ENCODE measurements at regions not wholly inside any gene's neighbourhood (a gene's known extent, or its start where the extent isn't known, plus 50 kb on each side); places are given as distances from the start of the nearest gene placed in this dataset.

DNA sequence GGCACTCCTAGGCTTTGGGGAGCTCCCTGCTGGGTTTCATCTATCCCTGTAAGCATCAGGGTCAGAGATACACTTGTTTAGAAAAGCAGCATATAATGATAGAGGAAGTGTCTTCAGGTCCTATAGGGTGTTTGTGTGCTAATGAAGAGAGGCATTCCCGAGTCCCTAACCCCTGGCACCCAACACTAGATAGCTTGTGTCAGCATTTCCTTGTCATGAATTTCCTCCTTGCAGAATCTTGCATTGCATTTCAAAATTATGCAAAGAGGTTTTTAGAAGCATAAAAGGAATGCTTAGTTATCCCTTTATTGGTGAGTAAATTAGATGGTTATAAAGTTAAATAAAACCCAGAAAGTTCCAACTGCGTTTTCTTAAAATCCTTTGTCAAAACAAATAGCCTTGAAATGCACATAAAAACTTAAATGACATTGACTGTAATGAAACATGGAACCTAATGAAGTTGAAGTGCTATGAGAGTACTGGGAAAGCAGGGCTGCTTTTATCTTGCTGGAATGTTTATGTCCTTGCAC is 63.7 kb upstream of the LHCGR start:
- H2BK5ac ChIP-seq (ENCODE audit: insufficient read length, low read length), result no peak overlapping the region
- H3K27me3 ChIP-seq (ENCODE audit: insufficient read depth, low read length), result peaks cover 2% of the 10 kb centered on the region; the same call in 1 of the 2 replicates
- TF ChIP-seq, protein P1, sequence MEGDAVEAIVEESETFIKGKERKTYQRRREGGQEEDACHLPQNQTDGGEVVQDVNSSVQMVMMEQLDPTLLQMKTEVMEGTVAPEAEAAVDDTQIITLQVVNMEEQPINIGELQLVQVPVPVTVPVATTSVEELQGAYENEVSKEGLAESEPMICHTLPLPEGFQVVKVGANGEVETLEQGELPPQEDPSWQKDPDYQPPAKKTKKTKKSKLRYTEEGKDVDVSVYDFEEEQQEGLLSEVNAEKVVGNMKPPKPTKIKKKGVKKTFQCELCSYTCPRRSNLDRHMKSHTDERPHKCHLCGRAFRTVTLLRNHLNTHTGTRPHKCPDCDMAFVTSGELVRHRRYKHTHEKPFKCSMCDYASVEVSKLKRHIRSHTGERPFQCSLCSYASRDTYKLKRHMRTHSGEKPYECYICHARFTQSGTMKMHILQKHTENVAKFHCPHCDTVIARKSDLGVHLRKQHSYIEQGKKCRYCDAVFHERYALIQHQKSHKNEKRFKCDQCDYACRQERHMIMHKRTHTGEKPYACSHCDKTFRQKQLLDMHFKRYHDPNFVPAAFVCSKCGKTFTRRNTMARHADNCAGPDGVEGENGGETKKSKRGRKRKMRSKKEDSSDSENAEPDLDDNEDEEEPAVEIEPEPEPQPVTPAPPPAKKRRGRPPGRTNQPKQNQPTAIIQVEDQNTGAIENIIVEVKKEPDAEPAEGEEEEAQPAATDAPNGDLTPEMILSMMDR (conservative IDR thresholded peaks at IDR 0.05), result no peak
- H3K79me1 ChIP-seq (ENCODE audit: insufficient read depth, low read depth, low read length, poor library complexity, severe bottlenecking), result no peaks in the 10 kb centered on the region
- Mint-ChIP-seq H3K4me1 (peaks cover 2 to 4% of the 10 kb centered on the region in 2 experiments; a peak in 1 of 4 replicates), H3K27me3 (ENCODE audit: low read depth) (no peaks in the 10 kb centered on the region; the same call in 1 of the 2 replicates), H3K27ac (no peak overlapping the region), H3K4me3 (no peak overlapping the region), H3K36me3 (ENCODE audit: insufficient read depth in 1 of 3, low read depth in 3 of 3) (no peaks in the 10 kb centered on the region), H3K9me3 (no peaks in the 10 kb centered on the region)
- no peak overlapping the region for H2BK120ac ChIP-seq (ENCODE audit: low read depth, low read length, poor library complexity, severe bottlenecking)
- H3K9ac ChIP-seq (ENCODE audit: extremely low read depth, insufficient read length, low read length), result no peak overlapping the region
- H3K27ac ChIP-seq (ENCODE audit: insufficient read length, low read depth, low read length), result no peak overlapping the region
- no peak overlapping the region for H3K23ac ChIP-seq (ENCODE audit: insufficient read length, low read depth, low read length)
- no peak overlapping the region for H2BK20ac ChIP-seq (ENCODE audit: low read depth, low read length, poor library complexity, severe bottlenecking)
- H4K20me1 ChIP-seq (ENCODE audit: control insufficient read depth, insufficient read depth, insufficient read length), result no peaks in the 10 kb centered on the region
- no peaks in the 10 kb centered on the region; the same call in 1 of the 2 replicates for H3K4me1 ChIP-seq (ENCODE audit: insufficient read depth, low read length)
- H2AFZ ChIP-seq (ENCODE audit: low read length), result no peak overlapping the region
- H3K4ac ChIP-seq (ENCODE audit: low read depth, low read length), result no peak overlapping the region
- no peak overlapping the region for H3K14ac ChIP-seq (ENCODE audit: insufficient read depth, low read length)
- no peak overlapping the region for H4K5ac ChIP-seq (ENCODE audit: insufficient read length, low read depth, low read length)
- no peaks in the 10 kb centered on the region for H3K79me2 ChIP-seq (ENCODE audit: insufficient read depth, low read length)
- H4K91ac ChIP-seq (ENCODE audit: insufficient read length, low read depth, low read length), result no peak overlapping the region
- H3K56ac ChIP-seq (ENCODE audit: insufficient read length, low read depth, low read length), result no peak overlapping the region
- no peak for DNase-seq
- H3K23me2 ChIP-seq (ENCODE audit: insufficient read length, low read depth, low read length, poor library complexity, severe bottlenecking), result no peaks in the 10 kb centered on the region
- no peak overlapping the region for H4K8ac ChIP-seq (replicated peaks; ENCODE audit: insufficient read length, low read depth, low read length)
- no peak overlapping the region for H3T11ph ChIP-seq (ENCODE audit: low read length)
- no peak overlapping the region for H3K4me2 ChIP-seq (ENCODE audit: insufficient read depth, insufficient read length, low read length)
- no peaks in the 10 kb centered on the region for H3K9me3 ChIP-seq (ENCODE audit: control insufficient read depth, low read depth, low read length)
- H2BK12ac ChIP-seq (ENCODE audit: insufficient read length, low read depth, low read length), result no peak overlapping the region
- no peak overlapping the region for H3K18ac ChIP-seq (ENCODE audit: insufficient read length, low read depth, low read length)
- no CpG with 5 or more reads among the region's 2 CpGs for WGBS (ENCODE audit: extremely low coverage, insufficient read length, low lambda C conversion rate)
- H2BK15ac ChIP-seq (ENCODE audit: low read depth, low read length), result no peak overlapping the region
- H2AK5ac ChIP-seq (ENCODE audit: insufficient read length, low read length), result no peak overlapping the region
